ENCODE measurements at regions not wholly inside any gene's neighbourhood (a gene's known extent, or its start where the extent isn't known, plus 50 kb on each side); places are given as distances from the start of the nearest gene placed in this dataset.

- no peak for TF ChIP-seq CTCF (IDR thresholded peaks at IDR 0.05)
- TF ChIP-seq POLR2A (IDR thresholded peaks at IDR 0.05) = no peak
- TF ChIP-seq EP300 (IDR thresholded peaks at IDR 0.05) = no peak
Measured at GRCh38 chr16:79815049-79815448, 214.5 kb upstream of the MAF start.
